IPS-NIHi11 (cell line): ENCODE measurements at regions not wholly inside any gene's neighbourhood (a gene's known extent, or its start where the extent isn't known, plus 50 kb on each side); places are given as distances from the start of the nearest gene placed in this dataset.

ENCODE experiments used
- DNase-seq: peaks from one replicate; pipeline ENCODE4 v3.0.0; 2012; ENCODE audit warnings: mixed read lengths, low spot score

GRCh38 chr14:76551906-76552305, 176.0 kb downstream of the ESRRB start:
- DNase-seq, result no peak

GRCh38 chr14:76564471-76565422, 188.8 kb downstream of the ESRRB start:
- DNase-seq, result peak; percentile 58

- DNase-seq, result no peak
These were observed 190.5 kb downstream of the ESRRB start for GRCh38 chr14:76566439-76566838.

GRCh38 chr14:76574416-76575095, 186.7 kb upstream of the VASH1 start:
- no peak for DNase-seq

GRCh38 chr14:76575108-76575507, 186.2 kb upstream of the VASH1 start:
- DNase-seq, result no peak

GRCh38 chr14:76576047-76576741, 185.1 kb upstream of the VASH1 start:
- no peak for DNase-seq

- no peak for DNase-seq
These were observed 184.2 kb upstream of the VASH1 start for GRCh38 chr14:76577090-76577489.

- DNase-seq, result no peak
These were observed 183.4 kb upstream of the VASH1 start for GRCh38 chr14:76577837-76578236.

- no peak for DNase-seq
These were observed 180.9 kb upstream of the VASH1 start for GRCh38 chr14:76580399-76580798.

- DNase-seq, result no peak
These were observed 180.3 kb upstream of the VASH1 start for GRCh38 chr14:76580967-76581366.

- no peak for DNase-seq
These were observed 179.7 kb upstream of the VASH1 start for GRCh38 chr14:76581592-76581991.

GRCh38 chr14:76582447-76582846, 178.8 kb upstream of the VASH1 start:
- DNase-seq, result no peak

- no peak for DNase-seq
These were observed 178.1 kb upstream of the VASH1 start for GRCh38 chr14:76583174-76583573.

GRCh38 chr14:76583805-76584204, 177.5 kb upstream of the VASH1 start:
- no peak for DNase-seq

- peak; percentile 63 for DNase-seq
These were observed 177.0 kb upstream of the VASH1 start for GRCh38 chr14:76584271-76584702.

- no peak for DNase-seq
These were observed 175.7 kb upstream of the VASH1 start for GRCh38 chr14:76585616-76586015.

- no peak for DNase-seq
These were observed 172.0 kb upstream of the VASH1 start for GRCh38 chr14:76589246-76589645.

- no peak for DNase-seq
These were observed 170.0 kb upstream of the VASH1 start for GRCh38 chr14:76591266-76591665.

GRCh38 chr14:76595266-76595665, 166.0 kb upstream of the VASH1 start:
- DNase-seq, result no peak

- no peak for DNase-seq
These were observed 163.9 kb upstream of the VASH1 start for GRCh38 chr14:76597387-76597786.

GRCh38 chr14:76599141-76599540, 162.1 kb upstream of the VASH1 start:
- DNase-seq, result no peak

GRCh38 chr14:76599559-76600287, 161.5 kb upstream of the VASH1 start:
- no peak for DNase-seq
